Ishikawa (cell line): ENCODE measurements at regions not wholly inside any gene's neighbourhood (a gene's known extent, or its start where the extent isn't known, plus 50 kb on each side); places are given as distances from the start of the nearest gene placed in this dataset.

Experiments used
- CEBPB ChIP-seq: IDR thresholded peaks from 2 replicates; pipeline ENCODE4 v1.6.1; 2012
- CREB1 ChIP-seq: IDR thresholded peaks from 2 replicates; pipeline ENCODE4 v1.6.1; 2012; ENCODE audit warnings: low read depth
- EGR1 ChIP-seq: IDR thresholded peaks from 2 replicates; pipeline ENCODE4 v1.6.1; 2012
- EP300 ChIP-seq: IDR thresholded peaks from 2 replicates; pipeline ENCODE4 v1.6.1; 2012; ENCODE audit warnings: borderline replicate concordance
- FOXM1 ChIP-seq: IDR thresholded peaks from 2 replicates; pipeline ENCODE4 v1.6.1; 2012; ENCODE audit warnings: low read depth, borderline replicate concordance
- NFIC ChIP-seq: IDR thresholded peaks from 2 replicates; pipeline ENCODE4 v1.6.1; 2012
- RAD21 ChIP-seq: IDR thresholded peaks from 2 replicates; pipeline ENCODE4 v1.6.1; 2012; ENCODE audit warnings: low read depth
- TAF1 ChIP-seq: IDR thresholded peaks from 2 replicates; pipeline ENCODE4 v1.6.1; 2012; ENCODE audit warnings: low read depth, mild to moderate bottlenecking
- TCF12 ChIP-seq: IDR thresholded peaks from 2 replicates; pipeline ENCODE4 v1.6.1; 2012; ENCODE audit warnings: low read depth
- TEAD4 ChIP-seq: IDR thresholded peaks from 2 replicates; pipeline ENCODE4 v1.6.1; 2012
- USF1 ChIP-seq: IDR thresholded peaks from 2 replicates; pipeline ENCODE4 v1.6.1; 2012
- YY1 ChIP-seq: IDR thresholded peaks from 2 replicates; pipeline ENCODE4 v1.6.1; 2012; ENCODE audit warnings: low read depth
- ZBTB7A ChIP-seq: IDR thresholded peaks from 2 replicates; pipeline ENCODE4 v1.6.1; 2012; ENCODE audit warnings: low read depth
- TF ChIP-seq, protein P1 (sequence below): IDR thresholded peaks from 2 replicates; pipeline ENCODE4 v1.6.1; 2012
- TF ChIP-seq, protein P2 (sequence below): IDR thresholded peaks from 2 replicates; pipeline ENCODE4 v1.6.1; 2012; ENCODE audit warnings: low read depth, mild to moderate bottlenecking

DNA sequence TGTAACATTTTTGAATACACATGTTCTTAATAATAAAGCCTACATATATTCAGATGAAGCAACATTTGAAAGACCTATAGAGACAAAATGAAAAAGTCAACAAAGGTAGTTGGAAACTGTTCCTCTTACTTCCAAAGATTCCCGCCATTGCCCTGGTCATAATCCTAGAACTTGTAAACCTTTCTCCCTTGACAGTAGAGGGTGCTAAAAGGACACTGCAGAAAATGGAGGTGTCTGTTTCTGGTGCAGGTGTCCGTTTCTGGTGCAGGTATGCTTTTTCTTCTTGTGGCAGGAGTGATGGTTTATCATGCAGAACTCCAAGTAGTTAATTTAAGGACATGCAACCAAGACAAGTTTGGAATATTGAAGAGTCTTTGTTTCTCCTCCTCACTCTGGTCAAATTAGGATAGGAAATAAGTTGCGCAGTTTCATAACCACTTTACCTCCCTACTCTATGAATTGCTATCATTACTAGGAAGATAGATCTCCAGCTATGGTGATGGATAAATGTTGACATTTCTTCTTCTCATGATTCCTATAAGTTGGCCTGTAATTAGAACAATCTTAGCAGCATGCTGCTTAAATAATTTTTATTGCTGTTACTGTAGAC, 56.0 kb upstream of the FAM174A start:
- TF ChIP-seq RAD21 (peak; percentile 91), ZBTB7A (no peak)

GRCh38 chr5:100472091-100472490, 63.1 kb upstream of the FAM174A start:
- TF ChIP-seq RAD21 (no peak), YY1 (no peak), TEAD4 (no peak), EP300 (no peak), ZBTB7A (no peak), FOXM1 (no peak), USF1 (no peak), TCF12 (no peak), TAF1 (no peak), NFIC (no peak)
- TF ChIP-seq, protein P1, sequence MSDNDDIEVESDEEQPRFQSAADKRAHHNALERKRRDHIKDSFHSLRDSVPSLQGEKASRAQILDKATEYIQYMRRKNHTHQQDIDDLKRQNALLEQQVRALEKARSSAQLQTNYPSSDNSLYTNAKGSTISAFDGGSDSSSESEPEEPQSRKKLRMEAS = no peak

DNA sequence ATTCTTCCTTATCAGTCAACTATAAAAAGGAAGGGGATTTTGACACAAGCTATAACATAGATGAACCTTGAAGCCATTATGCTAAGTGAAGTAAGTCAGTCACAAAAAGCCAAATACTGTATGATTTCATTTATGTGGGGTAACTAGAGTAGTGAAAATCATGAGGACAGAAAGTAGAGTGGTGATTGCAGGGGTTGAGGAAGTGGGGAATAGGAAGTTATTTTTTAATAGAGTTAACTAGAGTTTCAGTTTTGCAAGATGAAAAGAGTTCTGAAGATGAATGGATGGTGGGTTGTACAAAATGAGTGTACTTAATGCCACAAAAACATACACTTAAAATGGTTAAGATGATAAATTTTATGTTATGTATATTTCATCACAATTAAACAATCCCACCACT, 65.4 kb upstream of the FAM174A start:
- TF ChIP-seq RAD21 (no peak), NFIC (no peak), CEBPB (no peak), TAF1 (no peak), CREB1 (no peak), FOXM1 (no peak), USF1 (no peak), EP300 (no peak), TCF12 (no peak), EGR1 (no peak), YY1 (no peak), ZBTB7A (no peak), TEAD4 (no peak)
- TF ChIP-seq, protein P1 = no peak
- TF ChIP-seq, protein P2, sequence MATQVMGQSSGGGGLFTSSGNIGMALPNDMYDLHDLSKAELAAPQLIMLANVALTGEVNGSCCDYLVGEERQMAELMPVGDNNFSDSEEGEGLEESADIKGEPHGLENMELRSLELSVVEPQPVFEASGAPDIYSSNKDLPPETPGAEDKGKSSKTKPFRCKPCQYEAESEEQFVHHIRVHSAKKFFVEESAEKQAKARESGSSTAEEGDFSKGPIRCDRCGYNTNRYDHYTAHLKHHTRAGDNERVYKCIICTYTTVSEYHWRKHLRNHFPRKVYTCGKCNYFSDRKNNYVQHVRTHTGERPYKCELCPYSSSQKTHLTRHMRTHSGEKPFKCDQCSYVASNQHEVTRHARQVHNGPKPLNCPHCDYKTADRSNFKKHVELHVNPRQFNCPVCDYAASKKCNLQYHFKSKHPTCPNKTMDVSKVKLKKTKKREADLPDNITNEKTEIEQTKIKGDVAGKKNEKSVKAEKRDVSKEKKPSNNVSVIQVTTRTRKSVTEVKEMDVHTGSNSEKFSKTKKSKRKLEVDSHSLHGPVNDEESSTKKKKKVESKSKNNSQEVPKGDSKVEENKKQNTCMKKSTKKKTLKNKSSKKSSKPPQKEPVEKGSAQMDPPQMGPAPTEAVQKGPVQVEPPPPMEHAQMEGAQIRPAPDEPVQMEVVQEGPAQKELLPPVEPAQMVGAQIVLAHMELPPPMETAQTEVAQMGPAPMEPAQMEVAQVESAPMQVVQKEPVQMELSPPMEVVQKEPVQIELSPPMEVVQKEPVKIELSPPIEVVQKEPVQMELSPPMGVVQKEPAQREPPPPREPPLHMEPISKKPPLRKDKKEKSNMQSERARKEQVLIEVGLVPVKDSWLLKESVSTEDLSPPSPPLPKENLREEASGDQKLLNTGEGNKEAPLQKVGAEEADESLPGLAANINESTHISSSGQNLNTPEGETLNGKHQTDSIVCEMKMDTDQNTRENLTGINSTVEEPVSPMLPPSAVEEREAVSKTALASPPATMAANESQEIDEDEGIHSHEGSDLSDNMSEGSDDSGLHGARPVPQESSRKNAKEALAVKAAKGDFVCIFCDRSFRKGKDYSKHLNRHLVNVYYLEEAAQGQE = no peak

GRCh38 chr5:100464418-100464817, 70.8 kb upstream of the FAM174A start:
- TF ChIP-seq ZBTB7A (no peak), CEBPB (no peak), RAD21 (no peak), NFIC (no peak)

GRCh38 chr5:100456615-100457014, 78.6 kb upstream of the FAM174A start:
- no peak for TF ChIP-seq NFIC
- no peak for TF ChIP-seq TAF1
- TF ChIP-seq USF1 = no peak
- TF ChIP-seq RAD21 = no peak
- no peak for TF ChIP-seq CREB1
- TF ChIP-seq EGR1 = no peak
- no peak for TF ChIP-seq TEAD4
- TF ChIP-seq, protein P1 = no peak
- no peak for TF ChIP-seq FOXM1
- TF ChIP-seq ZBTB7A = no peak
- no peak for TF ChIP-seq EP300
- TF ChIP-seq TCF12 = no peak
- TF ChIP-seq CEBPB = no peak
- TF ChIP-seq, protein P2 = no peak

DNA sequence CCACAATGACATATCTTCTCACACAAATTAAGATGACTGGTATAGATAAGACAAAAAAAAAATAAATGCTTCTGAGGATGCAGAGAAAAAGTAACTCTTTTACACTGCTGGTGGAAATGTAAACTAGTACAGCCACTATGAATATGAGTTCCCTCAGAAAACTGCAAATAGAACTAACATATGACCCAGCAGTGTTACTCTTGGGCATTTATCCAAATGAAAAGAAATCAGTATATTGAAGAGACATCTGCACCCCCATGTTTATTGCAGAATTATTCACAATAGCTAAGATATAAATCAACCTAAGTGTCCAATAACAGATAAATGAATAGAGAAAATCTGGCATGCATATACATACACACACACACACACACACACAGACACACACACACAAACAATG, 83.0 kb upstream of the FAM174A start:
- TF ChIP-seq, protein P1 = no peak
- TF ChIP-seq TEAD4 (no peak), CEBPB (no peak), RAD21 (no peak), CREB1 (no peak), TCF12 (no peak), USF1 (no peak), FOXM1 (no peak), YY1 (no peak), EGR1 (no peak), EP300 (no peak), ZBTB7A (no peak), NFIC (no peak), TAF1 (no peak)
- TF ChIP-seq, protein P2 = no peak
